ENCODE measurements at regions not wholly inside any gene's neighbourhood (a gene's known extent, or its start where the extent isn't known, plus 50 kb on each side); places are given as distances from the start of the nearest gene placed in this dataset.

- 67% methylated on average over 4 of the region's 4 CpGs for WGBS
- intact Hi-C loops (cut with DNase I) = no loop called here
Measured at GRCh38 chr21:19981938-19982337, 1016.3 kb upstream of the NCAM2 start.

GRCh38 chr21:19986396-19986795 lies 1011.8 kb upstream of the NCAM2 start:
- Histone ChIP-seq H3K27me3 (no peaks in the 10 kb centered on the region), H3K36me3 (no peaks in the 10 kb centered on the region), H3K4me3 (no peak overlapping the region), H3K27ac (replicated peaks in 1 of 4) (no peak overlapping the region), H3K9me3 (no peaks in the 10 kb centered on the region), H3K4me1 (no peaks in the 10 kb centered on the region)
- TF ChIP-seq POLR2A (IDR thresholded peaks at IDR 0.05; ENCODE audit: low read depth) (no peak), POLR2AphosphoS5 (IDR thresholded peaks at IDR 0.05) (no peak), EP300 (IDR thresholded peaks at IDR 0.05) (no peak)
- TF ChIP-seq, protein P1, sequence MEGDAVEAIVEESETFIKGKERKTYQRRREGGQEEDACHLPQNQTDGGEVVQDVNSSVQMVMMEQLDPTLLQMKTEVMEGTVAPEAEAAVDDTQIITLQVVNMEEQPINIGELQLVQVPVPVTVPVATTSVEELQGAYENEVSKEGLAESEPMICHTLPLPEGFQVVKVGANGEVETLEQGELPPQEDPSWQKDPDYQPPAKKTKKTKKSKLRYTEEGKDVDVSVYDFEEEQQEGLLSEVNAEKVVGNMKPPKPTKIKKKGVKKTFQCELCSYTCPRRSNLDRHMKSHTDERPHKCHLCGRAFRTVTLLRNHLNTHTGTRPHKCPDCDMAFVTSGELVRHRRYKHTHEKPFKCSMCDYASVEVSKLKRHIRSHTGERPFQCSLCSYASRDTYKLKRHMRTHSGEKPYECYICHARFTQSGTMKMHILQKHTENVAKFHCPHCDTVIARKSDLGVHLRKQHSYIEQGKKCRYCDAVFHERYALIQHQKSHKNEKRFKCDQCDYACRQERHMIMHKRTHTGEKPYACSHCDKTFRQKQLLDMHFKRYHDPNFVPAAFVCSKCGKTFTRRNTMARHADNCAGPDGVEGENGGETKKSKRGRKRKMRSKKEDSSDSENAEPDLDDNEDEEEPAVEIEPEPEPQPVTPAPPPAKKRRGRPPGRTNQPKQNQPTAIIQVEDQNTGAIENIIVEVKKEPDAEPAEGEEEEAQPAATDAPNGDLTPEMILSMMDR (IDR thresholded peaks at IDR 0.05) = no peak
- DNase-seq (ENCODE audit: extremely low spot score) = no peak
- intact Hi-C loops (cut with DNase I) = no loop called here
- WGBS = 93% methylated on average over 2 of the region's 2 CpGs

More at GRCh38 chr21:19981938-19982337, 1016.3 kb upstream of the NCAM2 start:
- no peaks in the 10 kb centered on the region for H3K4me1 ChIP-seq
- no peaks in the 10 kb centered on the region for H3K36me3 ChIP-seq
- H3K4me3 ChIP-seq = no peak overlapping the region
- no peak overlapping the region for H3K27ac ChIP-seq (replicated peaks in 1 of 4)
- DNase-seq (ENCODE audit: extremely low spot score) = no peak
- H3K27me3 ChIP-seq = no peaks in the 10 kb centered on the region
- no peaks in the 10 kb centered on the region for H3K9me3 ChIP-seq
- TF ChIP-seq POLR2A (IDR thresholded peaks at IDR 0.05; ENCODE audit: low read depth) = no peak
- TF ChIP-seq EP300 (IDR thresholded peaks at IDR 0.05) = no peak
- TF ChIP-seq, protein P1 (IDR thresholded peaks at IDR 0.05) = no peak
- no peak for TF ChIP-seq POLR2AphosphoS5 (IDR thresholded peaks at IDR 0.05)

DNA sequence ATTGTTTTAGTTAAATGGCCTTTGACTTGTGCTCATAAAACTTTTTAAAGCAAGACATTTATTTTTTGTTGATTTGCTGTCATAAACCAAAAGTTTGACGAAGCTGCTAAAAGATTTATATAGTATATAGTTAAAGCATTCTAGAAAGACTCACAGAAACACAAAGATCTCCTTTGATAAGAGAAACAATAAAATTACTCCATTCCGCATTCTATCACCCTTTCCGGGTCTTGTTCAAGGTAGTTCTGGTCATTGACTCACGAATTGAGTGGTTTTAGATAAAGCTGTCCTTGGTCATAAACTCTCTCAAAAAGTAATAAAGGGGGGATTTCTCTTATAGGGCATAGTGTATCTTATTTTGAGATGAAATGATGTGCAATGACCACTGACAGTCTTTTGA lies 1010.5 kb upstream of the NCAM2 start:
- H3K9me3 ChIP-seq = no peaks in the 10 kb centered on the region
- intact Hi-C loops (cut with DNase I) = no loop called here
- H3K27ac ChIP-seq (replicated peaks in 1 of 4) = no peak overlapping the region
- H3K4me1 ChIP-seq = no peaks in the 10 kb centered on the region
- no peak overlapping the region for H3K4me3 ChIP-seq
- 81% methylated on average over 4 of the region's 4 CpGs for WGBS
- no peak for DNase-seq (ENCODE audit: extremely low spot score)
- no peaks in the 10 kb centered on the region for H3K27me3 ChIP-seq
- no peaks in the 10 kb centered on the region for H3K36me3 ChIP-seq
- TF ChIP-seq, protein P1 (IDR thresholded peaks at IDR 0.05) = no peak
- TF ChIP-seq POLR2A (IDR thresholded peaks at IDR 0.05; ENCODE audit: low read depth) = no peak
- TF ChIP-seq EP300 (IDR thresholded peaks at IDR 0.05) = no peak
- no peak for TF ChIP-seq POLR2AphosphoS5 (IDR thresholded peaks at IDR 0.05)

GRCh38 chr21:19992540-19992939 lies 1005.7 kb upstream of the NCAM2 start:
- Histone ChIP-seq H3K4me1 (no peaks in the 10 kb centered on the region), H3K27me3 (no peaks in the 10 kb centered on the region), H3K4me3 (no peak overlapping the region), H3K27ac (replicated peaks in 1 of 4) (no peak overlapping the region), H3K9me3 (peaks cover 0 to 4% (median 0%) of the 10 kb centered on the region in 4 donors), H3K36me3 (no peaks in the 10 kb centered on the region)
- TF ChIP-seq EP300 (IDR thresholded peaks at IDR 0.05) = no peak
- TF ChIP-seq POLR2A (IDR thresholded peaks at IDR 0.05; ENCODE audit: low read depth) = no peak
- no peak for TF ChIP-seq POLR2AphosphoS5 (IDR thresholded peaks at IDR 0.05)
- TF ChIP-seq, protein P1 (IDR thresholded peaks at IDR 0.05) = no peak
- intact Hi-C loops (cut with DNase I) = no loop called here
- DNase-seq (ENCODE audit: extremely low spot score) = no peak

- no peaks in the 10 kb centered on the region for H3K36me3 ChIP-seq
- intact Hi-C loops (cut with DNase I) = no loop called here
- peaks cover 0 to 4% (median 0%) of the 10 kb centered on the region in 4 donors for H3K9me3 ChIP-seq
Measured at GRCh38 chr21:19993268-19993667, 1004.9 kb upstream of the NCAM2 start.

More at GRCh38 chr21:19993268-19993667, 1004.9 kb upstream of the NCAM2 start:
- no peak for DNase-seq (ENCODE audit: extremely low spot score)
- H3K4me1 ChIP-seq = no peaks in the 10 kb centered on the region
- no peaks in the 10 kb centered on the region for H3K27me3 ChIP-seq
- H3K4me3 ChIP-seq = no peak overlapping the region
- no peak overlapping the region for H3K27ac ChIP-seq (replicated peaks in 1 of 4)
- 68% methylated on average over 4 of the region's 4 CpGs for WGBS
- TF ChIP-seq EP300 (IDR thresholded peaks at IDR 0.05) (no peak), POLR2AphosphoS5 (IDR thresholded peaks at IDR 0.05) (no peak), POLR2A (IDR thresholded peaks at IDR 0.05; ENCODE audit: low read depth) (no peak)
- TF ChIP-seq, protein P1 (IDR thresholded peaks at IDR 0.05) = no peak
